ENCODE measurements at regions not wholly inside any gene's neighbourhood (a gene's known extent, or its start where the extent isn't known, plus 50 kb on each side); places are given as distances from the start of the nearest gene placed in this dataset.

DNA sequence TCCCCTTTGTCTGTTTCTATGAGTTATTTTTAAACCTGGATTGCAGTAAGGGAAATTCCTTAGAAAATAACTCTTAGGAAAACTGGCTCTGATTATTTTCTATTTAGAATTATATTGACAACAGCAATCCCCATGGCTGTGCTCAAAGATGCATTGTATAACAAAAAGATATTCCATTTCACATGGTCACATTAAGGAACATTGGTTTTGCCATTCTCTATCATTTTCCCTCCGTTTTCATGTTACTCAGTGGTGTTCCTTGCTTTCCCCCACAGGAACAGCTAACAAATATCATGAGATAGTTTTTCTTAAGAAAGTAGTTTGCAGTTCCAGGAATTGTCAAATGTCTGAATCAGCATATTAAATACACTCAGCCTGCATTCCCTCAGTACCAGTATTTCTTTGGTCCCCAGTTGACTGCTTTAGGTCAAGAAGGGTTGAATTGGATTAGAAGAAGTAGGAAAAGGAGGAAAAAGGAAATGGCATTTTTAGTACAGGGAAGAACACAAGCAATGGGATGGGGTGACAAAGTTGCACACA is 436.7 kb downstream of the TNS3 start:
- no peak for DNase-seq

DNA sequence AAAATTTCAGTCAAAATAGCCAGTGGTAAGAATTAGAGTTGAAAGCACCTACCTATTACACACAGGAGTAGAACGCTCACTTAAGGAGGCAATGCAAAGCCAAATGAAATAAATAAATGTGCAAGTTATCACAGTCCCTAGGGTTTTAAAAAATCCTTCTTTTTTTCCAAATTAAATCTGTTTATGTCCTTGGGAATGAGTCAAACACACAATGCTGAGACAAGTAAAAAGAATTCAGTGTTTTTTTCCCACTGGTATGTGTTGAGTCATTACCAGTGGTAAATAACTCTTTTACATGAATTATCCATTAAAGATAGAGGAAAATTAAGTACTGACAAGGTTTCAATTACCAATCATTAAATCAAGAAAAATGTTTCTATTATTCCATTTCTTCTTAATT is 438.6 kb downstream of the TNS3 start:
- no peak for DNase-seq

DNA sequence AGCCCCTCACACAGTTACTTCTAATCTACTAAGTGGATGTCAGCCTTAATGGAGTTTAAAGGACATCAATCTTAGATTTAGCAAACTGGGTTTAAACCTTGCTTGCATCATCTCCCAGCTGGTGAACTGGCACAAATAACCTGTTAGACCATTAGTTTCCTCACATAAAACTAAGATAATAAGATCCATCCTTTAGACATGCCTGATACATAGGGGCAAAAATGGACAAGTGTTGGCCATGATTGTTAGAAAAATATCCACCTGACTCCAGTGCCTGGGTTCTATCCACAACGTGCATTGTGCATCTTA is 439.1 kb downstream of the TNS3 start:
- no peak for DNase-seq

DNA sequence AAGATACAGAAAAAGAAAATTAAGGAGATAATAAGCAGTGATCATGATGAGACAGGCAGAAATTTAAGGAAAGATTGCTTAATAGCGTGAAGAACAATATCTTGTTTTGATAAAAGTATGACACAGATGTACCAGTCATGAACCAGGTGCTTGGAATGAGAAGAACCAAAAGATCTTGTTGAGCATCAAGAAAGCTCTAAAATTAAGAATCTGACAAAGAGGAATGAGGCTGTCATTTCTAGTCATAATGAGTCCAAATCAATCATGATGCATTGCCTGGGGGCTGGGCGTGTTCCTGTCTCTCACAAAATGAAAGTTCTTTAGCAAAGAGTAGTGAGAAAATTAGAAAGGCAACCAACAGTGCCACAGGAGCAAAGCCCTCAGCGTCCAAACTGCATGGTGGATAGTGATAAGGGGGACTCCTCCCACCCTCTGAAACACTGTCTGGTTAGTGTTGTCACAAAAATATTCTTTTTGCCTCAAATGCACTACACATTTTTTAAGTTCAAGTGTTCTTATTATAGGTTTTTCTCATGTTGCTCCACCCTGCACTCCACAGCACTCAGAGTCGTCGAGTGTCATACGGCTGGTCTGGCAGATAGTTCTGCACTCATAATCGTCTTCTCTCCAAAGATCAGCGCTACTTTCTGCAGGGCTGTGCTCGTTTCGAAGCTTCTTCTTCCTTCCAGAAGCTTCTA is 439.6 kb downstream of the TNS3 start:
- DNase-seq: no peak

DNA sequence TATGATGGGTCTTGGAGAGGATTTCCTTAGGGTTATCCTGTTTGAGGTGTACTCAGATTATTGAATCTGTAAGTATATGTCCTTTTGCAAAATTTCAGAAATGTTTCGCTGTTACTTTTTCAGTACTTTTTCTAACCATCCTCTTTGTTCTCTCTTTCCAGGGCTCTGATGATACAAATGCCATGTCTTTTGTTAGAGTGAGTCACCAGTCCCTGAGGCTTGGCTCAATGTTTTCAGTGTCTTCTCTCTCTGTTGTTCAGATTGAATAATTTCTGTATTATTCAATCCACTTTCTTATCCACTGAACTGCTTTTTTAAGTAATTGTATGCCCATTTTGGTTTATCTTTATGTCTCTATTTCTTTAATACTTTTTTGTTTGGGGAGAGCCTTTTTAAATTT is 449.4 kb downstream of the TNS3 start:
- DNase-seq: no peak

DNA sequence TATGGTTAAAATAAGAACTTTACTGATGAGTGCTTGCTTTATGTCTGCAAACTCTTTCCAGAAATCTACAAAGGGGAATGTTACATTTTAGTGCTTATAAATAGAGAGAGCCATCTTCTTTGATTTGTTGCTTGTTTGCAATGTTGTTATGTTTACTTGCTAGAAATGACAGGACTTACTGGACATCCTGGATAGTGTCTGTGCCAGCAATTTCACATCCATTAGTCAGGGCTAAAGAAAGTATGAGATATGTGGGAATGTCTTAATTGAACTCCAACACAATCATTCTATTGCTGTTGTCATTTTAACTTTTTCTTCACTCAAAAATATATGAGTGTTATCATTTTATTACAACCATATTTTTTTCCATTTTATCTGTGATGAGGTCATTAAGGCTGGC is 453.2 kb downstream of the TNS3 start:
- DNase-seq: no peak

DNA sequence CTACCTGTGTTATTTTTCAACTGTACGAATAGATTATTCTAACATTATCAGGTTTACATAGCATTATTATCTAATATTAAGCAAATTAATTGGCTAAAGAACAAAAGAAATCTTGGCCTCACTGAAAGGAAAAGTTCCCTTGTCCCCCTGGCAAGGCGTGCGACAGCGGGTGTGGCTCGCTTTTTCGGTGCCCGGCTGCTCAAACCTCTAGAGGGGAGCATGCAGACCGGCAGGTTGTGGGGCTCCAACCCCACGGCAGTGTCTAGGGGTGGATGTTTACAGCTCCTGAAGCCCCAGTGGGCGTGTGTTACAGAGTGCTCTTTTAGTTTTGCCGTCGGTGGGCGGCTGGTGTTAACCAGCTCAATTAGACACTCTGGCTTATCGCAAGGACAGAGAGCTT is 456.4 kb downstream of the TNS3 start:
- DNase-seq: no peak

DNA sequence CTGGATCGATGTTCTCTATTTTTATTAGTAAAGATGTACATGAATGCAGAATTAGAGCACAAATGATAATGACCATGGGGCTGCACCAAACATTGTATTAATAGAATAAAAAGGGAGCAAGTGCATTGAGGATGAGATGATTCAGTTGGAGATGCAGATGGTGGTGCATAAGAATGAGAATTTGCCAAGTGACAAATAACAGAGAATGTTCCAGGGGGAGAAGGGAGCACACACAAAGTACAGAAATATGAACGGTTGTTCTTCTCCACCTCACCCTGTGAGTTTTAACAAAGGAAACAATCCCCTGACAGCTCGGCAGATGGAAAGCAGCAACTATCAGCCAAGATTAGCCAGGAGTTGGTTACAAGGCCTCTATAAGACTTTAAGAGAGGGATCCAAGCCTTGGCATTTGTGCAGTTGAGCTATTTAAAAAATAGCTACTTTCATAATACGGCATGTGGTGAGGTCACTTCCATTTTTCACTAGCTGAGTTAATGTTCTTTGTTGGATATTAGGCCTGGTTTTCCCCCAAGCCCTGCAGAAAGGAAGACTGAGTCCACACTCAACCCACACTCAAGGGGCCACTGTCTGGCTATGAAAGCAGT is 462.5 kb downstream of the TNS3 start:
- no peak for DNase-seq

DNA sequence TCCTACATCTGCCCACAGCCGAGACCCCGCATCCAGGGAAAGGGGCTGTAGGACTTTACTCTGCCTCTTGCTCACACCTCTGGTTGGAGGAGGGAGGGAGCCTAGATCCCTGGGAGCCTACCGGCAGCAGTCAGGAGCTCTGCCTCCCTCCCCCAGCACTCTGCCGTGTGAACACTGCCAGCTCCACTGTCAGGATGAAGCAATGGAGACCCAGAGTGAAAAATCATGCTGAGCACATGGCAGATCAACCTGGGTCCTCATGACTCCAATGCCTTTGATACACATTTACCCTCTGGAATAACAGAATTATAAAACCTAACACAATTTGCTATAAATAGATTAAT is 477.7 kb downstream of the TNS3 start:
- DNase-seq: no peak

DNA sequence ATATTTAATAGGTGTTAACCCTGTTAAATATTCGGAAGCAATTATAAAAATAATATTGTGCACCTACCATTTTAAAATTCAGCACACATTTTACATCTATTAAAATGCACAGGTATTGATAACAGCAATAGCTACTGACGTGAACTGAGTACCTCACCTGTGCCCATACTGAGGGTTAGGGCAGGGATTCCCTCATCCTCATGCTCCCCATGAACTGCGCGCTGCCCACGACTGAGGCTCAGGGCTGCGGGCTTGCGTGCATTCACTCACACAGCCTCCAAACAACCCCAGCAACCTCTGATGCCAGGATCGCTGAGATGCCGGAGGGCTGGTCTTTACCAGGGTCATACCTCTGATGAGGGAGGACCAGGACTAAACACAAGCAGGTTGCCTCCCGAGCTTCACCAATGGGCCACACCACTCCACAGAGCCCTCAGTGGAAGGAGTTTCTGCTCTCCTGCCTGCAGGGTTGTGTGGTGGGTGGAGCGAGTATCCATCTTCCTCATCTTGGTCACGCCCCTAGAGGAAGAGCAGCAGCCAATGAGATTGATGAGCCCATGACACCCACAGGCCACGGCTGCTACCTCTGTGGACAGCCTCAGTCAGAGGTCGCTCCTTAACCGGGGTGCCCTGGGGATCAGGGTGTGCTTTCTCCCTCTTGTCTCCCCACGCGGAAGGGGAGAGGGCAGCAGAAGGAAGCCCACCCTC is 478.3 kb downstream of the TNS3 start:
- no peak for DNase-seq

DNA sequence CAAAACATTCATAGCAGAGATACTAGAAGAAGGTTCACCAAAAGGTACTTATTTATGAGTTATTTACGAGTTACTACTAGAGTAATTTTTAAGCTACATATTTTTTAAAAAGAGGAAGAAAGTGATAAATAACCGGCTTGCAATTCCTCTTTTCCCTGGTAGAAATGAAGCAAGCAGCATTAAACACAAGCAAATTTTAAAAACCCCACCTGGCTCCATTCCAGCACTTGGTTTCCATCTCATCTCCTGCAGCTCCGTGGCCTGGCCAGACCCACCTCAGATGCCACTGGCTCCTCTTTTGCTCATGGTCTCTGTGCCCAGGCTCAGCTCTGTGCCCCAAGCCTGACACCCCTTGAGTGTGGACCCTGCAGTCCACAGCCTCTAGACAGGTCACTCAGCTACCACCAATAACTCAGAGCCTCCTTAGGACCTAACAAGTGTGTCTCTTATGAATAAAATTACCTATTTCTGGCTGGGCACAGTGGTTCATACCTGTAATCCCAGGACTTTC is 479.5 kb downstream of the TNS3 start:
- DNase-seq: no peak

DNA sequence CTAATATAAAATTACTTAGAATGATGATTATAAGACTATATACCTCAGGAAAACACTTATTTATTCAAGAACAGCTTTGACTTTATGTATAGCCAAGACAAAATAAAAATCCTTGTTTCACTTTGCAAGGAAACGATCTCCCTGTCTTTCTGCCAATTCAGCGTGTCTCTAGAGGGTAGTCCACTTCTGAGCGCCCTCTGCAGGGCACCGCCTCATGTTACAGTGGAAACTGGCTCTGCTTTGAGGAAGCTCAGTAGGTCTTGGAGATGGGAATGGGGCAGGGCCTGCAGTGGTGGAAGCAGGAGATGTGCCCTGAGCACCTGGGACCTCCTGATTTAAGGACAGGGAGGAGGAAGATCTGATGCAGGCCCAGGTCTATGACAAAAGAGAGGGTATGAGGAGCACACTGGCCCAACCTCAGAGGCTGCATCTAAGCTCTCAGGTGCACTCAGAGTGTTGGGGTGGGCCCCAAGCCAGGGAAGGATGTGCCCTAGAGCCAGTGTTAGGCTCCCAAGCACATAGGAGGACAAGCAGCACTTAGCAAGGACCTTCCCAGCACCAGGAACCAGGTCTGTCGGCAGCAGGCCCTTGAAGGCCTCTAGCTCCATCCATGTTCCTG is 481.0 kb downstream of the TNS3 start:
- no peak for DNase-seq

DNA sequence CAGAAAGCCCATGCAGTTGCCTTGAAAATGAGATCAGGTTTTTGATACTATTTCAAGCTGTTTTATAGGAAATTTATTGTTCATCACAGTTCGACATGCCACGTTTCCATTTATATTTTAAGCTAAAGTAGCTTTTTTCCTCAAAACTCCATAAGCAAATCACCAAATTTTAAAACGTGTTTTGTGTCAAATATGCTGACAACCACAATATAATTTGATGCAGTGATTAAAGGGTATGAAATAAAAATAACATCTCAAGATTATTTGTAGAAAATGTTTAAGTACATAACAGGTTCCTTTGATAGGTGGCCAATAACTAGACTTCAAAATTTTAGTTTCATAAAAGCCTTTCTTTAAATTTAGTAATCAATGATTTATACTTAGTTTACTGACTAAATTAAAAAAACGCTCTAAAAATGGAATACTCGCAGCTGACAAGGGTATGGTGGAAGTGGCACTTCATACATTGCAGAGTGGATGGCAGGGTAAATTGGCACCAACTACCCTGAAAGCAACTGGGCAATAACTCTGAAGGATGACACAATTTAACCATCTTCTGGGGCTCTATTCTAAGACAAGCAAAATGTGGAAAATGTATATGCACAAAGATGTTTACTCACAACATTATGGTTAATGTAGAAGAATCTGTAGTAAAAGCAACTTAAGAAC is 481.6 kb downstream of the TNS3 start:
- no peak for DNase-seq

DNA sequence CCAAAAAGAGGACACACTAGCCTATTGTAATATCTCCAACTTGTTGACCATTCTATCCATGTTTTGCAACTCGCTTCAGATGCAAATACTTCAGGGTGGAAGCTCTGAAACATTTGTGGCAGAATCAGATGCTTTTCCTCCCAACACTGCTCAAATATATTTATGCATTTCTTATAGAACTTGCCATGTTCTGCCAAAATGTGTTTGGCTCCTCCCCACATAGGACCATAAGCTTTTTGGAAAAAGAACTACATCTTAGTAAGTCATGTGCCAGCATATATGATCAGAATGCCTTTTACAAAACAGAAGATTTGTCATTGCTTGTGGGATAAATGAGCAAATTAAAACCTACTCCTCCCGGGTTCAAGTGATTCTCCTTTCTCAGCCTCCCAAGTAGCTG is 484.5 kb downstream of the TNS3 start:
- no peak for DNase-seq

DNA sequence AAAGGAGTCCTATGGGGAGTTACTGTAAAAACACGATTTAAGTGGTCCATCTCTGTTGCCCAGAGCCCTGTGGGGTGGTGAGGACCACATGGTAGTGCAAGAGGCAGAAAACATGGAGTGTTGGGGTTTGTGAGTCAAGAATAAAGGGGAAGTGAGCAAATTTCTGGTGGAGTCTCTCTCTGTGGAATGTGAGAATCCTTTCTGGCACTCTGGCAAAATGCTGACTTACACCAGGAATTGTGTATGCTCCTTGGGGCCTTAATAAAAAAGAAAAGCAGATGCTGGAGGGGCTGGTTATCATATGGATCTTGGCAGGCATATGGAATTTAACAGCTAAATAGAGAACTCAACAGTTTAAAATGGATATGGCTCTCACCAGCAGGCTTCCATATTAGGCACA is 486.0 kb downstream of the TNS3 start:
- DNase-seq: no peak

DNA sequence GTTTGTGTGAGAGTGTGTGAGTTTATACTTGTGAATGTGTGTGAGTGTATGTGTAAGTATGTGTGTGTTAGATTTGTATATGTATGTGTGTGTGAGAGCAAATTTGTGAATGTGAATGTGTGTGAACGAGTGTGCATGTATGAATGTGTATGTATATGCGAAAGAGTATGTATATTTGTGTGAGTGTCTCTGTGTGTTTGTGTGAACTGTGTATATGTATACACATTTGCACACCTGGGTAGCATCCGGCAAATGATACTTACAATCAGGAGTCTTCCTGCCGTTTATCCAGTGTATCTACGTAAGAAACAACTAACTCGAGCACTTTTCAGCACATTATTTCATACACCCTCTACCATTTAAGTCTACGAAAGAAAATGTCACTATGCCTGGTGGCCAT is 487.4 kb downstream of the TNS3 start:
- no peak for DNase-seq

DNA sequence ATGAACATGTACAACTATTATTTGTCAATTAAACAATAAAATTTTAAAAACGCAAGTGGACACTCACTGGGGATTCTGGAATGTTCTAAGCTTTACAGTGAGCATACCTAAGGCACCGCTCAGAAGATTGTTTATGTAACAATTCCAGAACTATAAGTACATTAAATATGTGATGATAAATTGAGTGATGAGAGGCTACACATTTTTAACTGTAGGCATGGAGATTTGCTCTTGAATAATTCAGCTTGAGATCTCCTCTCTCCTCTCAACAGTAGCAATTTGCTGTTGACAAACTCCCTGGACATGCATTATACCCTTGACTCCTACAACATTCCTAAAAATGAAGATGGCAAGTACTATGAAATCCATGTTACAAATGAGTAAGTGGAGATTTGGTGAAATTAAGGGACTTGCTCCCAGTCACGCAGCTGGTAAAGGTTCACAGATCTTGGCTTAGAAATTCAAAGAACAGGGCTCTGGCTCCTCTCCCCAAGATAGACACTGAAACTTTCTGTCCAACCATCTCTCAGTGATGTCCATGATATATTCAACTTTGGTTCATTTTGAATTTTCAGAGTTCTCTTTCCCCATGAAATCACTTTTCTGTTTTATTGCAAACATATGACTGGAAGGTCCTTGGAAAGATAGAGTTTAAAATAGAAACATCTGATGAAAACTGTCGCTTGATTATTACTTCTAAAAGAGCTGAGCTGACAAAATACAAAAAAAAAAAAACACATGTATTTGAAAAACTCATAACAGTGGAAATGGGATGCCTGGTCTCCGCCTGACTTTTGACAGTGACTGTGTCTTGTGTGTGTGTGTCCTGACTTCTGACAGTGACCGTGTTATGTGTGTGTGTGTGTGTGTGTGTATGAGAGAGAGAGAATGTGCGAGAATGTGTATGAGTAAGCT is 488.3 kb downstream of the TNS3 start:
- no peak for DNase-seq

DNA sequence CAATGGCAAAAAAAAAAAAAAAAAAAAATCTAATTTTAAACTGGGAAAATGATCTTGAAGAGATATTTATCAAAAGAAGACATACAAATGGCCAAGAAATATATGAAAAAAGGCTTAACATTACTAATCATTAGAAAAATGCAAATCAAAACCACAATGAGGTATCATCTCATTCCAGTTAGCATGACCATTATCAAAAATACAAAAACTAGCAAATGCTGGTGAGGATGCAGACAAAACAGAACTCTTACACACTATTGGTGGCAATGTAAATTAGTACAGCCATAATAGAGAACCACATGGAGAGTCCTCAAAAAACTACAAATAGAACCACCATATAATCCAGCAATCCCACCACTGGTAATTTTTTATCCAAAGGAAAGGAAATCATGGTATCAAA is 489.6 kb downstream of the TNS3 start:
- DNase-seq: no peak

DNA sequence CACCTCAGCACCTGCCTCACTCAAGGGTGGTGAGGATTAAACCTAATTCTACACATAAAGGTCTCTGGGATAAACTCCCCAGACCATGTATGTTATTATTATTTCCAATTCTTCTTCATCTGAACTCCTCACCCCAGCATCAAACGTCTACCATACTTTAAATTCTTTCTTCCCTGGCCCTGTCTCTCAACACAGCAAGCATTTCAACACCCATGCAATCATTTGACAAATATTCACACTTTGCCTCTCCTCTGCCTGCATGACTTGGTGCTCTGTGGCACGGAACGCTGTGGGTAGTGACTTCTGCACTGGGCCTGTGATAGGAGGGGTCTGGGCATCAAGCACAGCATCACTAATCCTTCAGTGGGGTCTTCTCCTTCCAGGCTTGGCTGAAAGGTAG is 490.8 kb downstream of the TNS3 start:
- no peak for DNase-seq

DNA sequence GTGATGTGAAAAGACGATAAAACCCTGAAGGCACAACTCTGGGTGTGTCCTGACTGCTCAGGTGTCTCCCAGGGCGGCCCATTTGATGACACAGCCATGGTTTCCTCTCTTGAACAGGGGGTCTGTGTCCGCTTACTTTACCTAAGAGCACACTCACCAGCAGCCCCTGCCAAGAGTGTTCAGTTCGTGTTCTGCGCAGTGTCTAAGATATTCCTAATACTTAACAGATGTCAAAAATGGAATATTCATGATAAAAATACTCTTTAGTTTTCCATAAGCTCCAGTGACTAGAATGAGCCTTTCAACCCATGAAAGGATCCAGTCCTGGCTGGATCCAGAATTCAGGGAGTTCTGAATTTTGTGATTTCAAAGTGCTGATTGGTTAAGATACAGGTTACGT is 492.4 kb downstream of the TNS3 start:
- no peak for DNase-seq

DNA sequence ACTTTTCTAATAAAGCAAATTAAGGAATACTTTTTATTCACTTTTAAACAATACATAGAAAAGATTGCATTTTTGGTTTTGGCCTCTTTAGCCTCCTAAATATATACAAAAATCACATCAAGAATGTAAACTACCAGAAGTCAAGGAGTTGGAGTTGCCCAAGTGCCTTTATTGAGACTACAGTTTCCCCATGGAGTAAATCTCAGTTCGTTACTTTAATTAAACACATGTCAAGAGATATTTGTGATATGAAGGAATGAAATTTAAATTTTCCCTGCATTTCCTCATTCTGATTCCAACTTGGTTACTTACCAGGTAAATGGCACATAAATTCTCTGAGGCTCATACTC is 492.9 kb downstream of the TNS3 start:
- DNase-seq: no peak

DNA sequence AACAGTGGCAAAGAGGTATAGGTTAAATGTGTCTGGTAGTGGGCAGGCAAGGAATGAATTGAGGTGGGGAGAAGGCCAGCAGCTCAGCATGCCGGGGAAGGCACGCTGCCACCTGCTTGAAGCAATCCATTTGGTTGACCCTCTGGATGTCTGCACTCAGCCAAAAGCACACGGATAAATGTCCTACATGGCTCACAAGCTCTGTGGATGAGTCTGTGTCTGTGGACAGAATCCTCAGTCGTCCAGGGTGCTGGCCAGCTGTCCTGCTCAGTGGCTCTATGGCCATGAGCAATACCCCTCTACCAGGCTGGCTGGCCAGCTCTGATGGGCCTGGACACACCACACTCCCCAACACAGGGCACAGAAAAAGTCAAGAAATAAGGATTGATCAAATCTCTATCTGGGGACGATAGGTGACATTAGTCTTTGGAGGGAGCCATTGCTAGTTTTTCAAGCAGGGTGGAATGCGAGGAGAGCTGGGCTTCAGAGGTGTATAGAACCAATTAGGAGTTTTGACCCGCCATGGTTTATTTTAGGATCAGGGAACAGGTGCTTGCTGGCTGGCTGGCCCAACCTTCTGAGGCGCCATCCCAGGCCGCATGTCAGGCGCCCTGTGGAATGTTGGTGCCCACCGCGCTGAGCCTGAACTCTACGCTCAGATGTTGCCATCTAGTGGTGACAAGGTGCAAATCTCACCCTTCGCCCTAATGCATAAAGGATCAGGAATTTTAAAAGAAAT is 493.4 kb downstream of the TNS3 start:
- peak; percentile 21 for DNase-seq
